HG03175 (cell line): ENCODE measurements at regions not wholly inside any gene's neighbourhood (a gene's known extent, or its start where the extent isn't known, plus 50 kb on each side); places are given as distances from the start of the nearest gene placed in this dataset.
"Not testable (repeated sequence)": the region's sequence is repeated elsewhere in the genome, so short reads cannot be mapped to it uniquely, and the experiment has no call there.

ENCODE experiments used
- ATAC-seq: cut with Tn5 transposase; IDR thresholded peaks from one replicate; pipeline ENCODE4 v1.9.1; 2021; ENCODE audit warnings: mild to moderate bottlenecking, moderate library complexity; ENCODE audit not compliant: unreplicated experiment

DNA sequence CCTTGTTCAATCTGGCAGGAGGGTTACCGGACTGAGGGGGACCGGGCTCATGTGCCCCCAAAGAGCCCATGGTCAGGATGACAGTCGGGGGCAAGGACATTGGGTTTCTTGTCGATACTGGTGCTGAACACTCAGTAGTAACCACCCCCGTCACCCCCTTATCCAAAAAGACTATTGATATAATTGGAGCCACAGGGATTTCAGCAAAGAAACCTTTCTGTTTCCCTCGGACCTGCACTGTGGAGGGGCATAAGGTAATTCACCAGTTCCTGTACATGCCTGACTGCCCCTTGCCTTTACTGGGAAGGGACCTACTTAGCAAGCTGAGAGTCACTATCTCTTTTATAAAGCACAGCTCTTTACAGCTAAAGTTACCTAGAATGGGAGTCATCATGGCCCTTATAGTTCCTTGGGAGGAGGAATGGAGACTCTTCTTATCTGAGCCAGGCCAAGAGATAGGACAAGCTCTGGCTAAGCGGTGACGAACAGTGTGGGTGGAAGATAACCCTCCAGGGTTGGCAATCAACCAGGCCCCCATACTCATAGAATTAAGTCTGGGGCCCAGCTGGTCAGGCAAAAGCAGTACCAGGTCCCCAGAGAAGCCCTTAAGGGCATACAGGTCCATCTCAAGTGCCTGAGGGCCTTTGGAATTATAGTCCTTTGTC, 603.7 kb downstream of the UQCRFS1 start:
- ATAC-seq, result no peak

DNA sequence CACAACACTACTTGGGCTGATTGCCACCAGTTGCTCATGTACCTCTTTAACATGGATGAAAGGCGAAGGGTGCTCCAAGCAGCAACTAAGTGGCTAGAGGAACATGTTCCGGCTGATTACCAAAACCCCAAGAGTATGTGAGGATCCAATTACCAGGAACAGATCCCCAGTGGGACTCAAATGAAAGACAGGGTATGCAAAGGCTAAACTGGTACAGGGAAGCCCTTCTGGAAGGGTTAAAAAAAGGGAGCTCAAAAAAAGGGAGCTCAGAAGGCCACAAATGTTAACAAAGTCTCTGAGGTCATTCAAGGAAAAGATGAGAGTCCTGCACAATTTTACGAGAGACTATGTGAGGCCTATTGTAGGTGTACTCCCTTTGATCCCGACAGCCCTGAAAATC, 604.7 kb downstream of the UQCRFS1 start:
- ATAC-seq, result no peak

DNA sequence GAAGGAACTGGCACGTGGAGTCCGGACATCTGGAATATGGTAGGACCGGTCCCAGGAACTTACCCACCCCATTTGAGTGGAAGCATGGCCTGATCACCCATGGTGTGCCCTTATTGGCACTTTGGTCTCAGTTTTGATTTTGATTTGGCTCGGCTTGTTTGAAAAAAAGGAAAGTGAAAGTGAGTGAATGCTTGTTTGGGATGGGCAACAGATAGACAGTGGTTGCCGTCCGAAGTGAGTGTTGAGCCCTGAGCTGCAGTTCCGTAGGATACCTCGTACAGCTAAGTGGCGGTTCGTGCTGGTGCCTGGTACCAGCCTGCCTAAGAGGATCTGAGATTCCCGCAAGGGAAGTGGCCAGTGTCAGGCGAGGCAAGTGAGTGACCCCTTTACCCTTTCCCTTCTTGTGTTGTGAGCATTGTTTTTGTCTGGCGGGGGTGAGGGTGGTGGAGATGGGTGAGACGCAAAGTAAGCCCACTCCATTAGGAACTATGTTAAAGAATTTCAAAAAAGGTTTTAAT, 605.8 kb downstream of the UQCRFS1 start:
- ATAC-seq, result no peak

DNA sequence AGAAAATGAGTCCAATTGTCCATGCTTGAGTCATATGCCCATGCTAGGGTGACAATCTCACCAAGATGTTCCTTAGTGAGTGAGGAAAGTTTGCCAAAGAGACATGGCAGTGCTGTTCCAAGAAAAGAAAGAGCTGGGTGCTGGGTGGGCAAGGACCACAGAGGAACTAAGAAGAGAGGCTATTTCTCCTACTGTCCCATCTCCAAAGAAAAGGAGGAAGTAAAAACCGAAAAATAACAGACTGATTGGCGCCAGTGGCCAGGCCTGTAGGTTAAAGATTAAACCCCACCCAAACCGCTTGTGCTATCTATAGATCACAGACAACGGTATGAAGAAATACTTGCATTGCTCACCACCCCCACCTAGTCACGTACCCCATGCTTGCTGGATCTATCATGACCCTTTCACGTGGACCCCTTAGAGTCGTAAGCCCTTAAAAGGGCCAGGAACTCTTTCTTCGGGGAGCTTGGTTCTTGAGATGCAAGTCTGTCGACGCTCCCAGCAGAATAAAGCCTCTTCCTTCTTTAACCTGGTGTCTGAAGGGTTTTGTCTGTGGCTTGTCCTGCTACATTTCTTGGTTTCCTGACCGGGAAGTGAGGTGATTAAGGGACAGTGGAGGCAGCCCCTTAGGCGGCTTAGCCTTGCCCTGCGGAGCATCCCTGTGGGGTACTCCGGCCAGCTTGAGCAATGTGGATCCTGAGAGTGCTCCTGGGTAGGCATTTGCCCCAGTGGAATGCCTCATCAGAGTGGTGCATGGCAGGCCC, 606.5 kb downstream of the UQCRFS1 start:
- no peak for ATAC-seq

DNA sequence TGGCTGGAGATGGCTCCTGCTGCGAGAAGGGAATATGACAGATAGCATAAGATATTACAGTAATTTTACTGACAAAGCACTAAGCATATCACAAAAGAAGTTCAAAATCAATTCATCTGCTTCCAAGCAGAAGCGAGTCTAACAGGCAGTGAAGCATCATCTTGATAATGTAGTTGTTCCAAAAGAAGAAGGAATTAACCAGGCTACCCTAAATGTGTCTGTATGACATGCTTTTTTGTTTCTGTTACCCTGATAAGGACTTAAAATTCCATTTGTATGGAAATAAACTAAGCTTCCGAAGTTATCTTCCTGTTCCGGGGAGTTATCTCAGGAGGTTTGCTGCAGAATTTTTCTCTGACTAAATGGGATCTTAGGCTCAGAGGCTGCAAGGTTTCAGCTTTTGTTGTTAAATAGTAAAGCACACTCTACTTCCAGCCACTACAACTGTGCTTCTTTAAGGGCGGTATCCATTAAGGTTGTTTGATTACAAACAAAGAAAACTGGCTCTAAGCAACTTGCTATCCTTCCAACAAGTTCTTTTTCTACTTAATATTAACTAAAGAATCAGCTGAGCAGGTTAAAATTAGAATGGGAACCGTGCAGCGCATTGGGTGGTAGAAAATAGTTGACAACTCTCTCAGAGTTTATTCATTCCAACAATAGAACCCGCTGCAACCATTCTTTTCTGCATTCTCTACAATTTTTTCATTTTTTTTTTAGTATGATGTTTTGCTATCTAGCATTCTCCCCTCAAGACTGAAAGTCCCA, 607.3 kb downstream of the UQCRFS1 start:
- no peak for ATAC-seq

DNA sequence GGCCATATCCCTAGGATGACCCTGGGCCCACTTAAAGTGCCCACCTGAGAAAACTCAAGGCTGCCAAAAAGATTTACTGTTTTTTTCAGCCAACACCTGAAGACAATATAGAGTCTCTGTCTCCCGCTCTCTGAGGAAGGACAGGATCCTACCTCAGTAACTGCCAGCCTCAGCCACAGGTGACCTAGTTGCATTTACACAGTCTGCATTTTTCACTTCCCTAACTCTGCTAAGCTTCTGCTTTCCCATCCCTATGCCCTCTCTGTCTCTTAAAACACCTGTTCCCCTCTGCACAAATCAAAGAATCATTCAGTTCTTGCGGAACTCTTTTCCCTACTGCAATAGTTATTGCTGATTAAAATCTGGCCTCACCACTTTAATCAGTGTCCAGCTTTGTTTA, 609.5 kb downstream of the UQCRFS1 start:
- ATAC-seq, result no peak

DNA sequence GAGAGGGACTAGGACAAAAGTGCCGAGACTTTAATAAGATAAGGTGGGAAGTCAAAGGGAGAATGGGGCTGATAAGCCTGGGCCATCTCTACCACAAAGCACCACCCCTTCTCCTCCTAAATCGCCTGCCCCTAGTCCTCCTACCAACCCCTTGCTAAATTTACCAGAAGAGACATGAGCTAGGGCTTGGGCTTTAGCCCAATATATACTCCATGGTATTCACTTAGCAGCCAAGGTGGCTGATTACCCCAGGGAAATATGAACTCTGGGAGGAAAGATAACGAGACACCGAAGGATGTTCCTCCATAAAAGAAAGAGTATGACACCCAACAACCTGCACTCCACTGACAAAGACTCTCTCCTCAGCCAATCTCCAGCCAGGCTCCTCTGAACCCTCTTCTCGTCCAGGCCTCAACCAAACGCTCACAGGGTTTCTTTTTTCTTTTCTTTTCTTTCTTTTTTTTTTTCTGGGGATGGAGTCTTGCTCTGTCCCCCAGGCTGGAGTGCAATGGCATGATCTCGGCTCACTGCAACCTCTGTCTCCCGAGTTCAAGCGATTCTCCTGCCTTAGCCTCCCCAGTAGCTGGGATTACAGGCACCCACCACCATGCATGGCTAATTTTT, 610.2 kb downstream of the UQCRFS1 start:
- no peak for ATAC-seq

DNA sequence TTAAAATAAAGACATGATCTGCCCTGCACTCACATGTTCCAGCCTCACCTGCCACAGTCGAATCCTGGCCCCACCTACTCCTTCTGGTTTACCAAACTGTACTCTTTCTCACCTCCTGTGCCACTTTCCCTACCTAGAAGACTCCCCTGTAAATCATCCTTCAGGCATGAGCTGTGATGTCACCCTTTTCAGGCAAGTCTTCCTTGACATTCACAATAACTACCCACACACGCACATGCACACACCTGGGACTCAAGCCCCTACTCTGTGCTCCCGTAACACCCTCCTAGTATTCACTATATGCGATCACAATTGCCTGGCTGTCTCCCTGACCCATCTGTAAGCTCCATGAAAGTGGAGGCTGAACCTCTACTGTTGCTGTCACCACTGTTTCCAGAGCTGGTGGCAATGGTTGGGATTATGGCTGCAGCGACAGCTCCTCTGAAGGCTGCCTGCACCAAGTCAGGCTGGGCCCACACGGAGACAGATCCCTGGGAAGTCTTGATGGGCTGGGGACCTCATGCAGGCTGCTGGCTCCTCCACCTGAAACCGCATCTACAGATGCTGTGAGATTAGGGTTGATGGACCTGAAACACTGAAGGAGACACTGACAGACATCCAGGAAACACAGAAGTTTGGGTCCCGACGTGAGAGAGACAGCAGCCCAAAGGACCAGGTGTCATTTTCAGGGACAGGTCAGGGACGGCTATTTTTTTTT, 611.1 kb downstream of the UQCRFS1 start:
- ATAC-seq, result no peak

DNA sequence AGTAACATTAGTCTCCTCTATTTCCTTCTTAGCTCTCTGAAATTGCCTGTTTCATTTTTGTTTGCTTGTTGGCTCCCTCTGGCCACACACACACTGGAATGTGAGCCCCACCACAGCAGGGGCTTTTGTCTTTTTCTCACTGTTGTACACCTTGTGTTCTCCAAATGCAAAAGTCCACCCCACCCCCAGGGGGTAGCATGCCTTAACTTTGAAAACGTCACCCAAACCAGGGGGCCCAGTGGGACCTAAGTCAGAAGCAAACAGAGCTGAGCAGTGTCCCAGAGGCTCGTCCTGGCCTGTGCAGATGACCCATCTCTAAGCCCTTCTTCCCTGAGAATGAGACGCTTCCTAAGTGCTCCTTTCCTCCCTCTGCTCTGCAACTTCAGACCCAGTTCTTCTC, 614.1 kb downstream of the UQCRFS1 start:
- ATAC-seq, result no peak

DNA sequence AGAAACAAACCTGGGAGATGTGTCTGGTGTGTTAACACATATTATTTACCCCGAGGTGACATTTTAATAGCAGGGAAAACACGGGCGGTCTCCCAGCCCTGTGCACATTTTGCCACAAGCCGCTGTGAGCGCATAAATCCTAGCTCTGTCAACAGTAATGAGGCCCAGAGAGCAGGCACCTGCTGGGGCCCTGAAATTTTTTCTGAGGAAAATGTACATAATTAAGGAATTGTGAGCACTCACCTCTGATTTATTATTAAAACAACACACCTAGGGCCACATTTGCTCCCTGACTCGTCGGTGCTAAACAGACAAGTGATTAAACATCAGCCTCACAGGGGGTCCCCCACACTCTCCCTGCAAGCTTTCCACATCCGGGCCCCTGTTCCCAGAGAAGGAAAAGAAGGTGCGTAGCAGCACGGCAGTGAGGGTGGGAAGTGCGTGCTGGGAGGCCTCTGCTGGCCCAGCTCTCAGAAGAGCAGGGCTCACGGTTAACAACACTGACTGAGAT, 616.3 kb downstream of the UQCRFS1 start:
- no peak for ATAC-seq

DNA sequence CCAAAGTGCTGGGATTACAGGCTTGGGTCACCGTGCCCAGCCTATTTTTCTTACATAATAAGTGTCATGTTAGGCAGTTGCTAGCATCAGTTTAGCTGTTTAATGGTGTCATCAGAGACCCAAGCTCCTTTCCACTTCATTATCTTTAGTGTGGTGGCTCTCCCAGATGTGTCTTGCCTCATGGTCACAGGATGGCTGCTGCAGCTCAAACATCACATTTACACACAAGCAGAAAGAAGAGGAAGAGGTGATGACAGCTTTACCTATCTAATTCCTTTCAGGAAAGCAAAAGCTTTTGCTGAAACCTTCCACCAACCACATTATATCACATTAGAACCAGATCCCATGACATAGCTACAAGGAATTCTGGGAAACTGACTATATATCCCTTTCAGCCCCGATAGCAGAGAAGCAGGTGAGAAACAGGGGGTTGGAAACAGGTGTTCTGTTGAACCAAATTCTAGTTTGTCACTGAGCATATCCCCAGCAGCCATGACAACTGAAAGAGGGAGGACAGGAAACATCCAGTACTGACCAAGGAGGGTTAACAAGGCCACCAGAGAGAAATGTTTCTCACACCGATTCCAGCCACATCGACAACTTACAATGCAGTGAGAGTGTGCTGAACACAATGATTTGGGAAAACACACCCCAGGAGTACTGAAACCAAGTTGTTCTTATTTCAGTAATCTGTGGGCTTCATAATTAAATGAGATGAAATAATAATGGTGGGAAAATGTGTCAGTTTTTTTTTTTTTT, 617.0 kb downstream of the UQCRFS1 start:
- no peak for ATAC-seq

DNA sequence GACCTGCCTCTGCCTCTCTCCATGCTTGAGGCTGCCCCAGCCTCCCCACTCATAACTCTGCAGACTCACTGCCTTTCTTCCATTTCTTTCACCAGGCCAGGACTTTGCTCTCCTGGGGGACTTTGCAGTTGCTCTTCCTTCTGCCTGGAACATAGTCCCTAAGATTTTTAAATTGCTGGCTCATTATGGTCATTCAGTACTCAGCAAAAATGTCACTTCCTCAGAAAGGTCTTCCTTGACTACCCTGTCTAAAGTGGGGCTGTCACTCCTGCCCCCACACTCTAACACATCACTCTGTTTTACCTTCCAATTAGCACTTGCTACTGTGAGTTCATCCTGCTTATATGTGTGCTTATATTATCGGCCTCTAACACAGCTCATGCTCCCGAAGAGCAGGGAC, 618.2 kb downstream of the UQCRFS1 start:
- ATAC-seq, result no peak

DNA sequence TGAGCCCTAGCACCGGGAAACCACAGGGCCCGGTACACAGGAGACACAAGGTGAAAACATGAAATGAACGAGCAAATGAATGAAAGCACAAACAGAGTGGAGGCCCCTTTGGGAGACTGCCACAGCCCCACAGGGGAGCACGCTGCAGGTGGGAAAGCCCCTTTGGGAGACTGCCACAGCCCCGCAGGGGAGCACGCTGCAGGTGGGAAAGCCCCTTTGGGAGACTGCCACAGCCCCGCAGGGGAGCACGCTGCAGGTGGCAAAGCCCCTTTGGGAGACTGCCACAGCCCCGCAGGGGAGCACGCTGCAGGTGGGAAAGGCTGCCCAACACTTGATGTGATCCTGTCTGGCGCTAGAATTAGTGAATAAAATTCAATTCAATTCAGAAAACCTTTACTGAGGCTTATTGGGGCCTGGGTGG, 623.0 kb downstream of the UQCRFS1 start:
- ATAC-seq, result not testable (repeated sequence)

DNA sequence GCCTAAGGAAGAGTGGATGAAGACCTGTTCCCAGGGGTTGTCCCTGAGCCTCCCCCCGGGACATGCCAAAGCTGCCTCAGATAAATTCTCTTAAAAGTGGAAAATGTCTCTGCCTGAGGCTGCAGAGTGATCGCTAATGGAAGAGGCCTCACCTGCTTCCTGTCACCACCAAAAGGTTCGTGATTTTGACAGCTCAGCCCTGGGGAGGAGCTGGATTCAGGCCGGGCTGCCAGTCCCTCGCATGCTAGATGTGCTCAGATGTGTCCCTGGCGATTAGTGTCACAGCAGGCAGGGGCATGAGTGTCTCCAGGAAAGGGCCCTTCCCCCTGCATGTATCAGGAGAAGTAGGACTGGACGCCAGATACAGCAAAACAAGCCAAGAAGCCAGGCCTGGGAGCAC, 626.5 kb downstream of the UQCRFS1 start:
- ATAC-seq, result no peak

DNA sequence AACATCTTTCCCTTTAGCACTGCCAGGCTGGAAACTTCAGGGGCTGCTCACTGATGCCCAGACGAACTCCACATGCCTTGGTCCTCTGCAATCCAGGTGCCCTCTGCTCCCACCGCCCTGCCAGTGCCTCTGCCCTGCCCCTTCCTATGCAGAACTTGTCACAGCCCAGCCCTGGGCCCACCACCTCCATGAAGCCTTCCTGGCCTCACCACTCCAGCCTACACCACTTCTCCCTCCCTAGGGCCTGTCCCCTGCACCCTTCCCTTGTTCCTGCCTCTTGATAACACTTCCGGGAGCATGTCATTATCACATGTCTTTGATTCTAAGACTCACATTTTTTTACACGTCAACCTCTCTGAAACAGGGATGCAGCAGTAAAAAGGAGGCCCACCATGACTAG, 627.2 kb downstream of the UQCRFS1 start:
- ATAC-seq, result no peak

DNA sequence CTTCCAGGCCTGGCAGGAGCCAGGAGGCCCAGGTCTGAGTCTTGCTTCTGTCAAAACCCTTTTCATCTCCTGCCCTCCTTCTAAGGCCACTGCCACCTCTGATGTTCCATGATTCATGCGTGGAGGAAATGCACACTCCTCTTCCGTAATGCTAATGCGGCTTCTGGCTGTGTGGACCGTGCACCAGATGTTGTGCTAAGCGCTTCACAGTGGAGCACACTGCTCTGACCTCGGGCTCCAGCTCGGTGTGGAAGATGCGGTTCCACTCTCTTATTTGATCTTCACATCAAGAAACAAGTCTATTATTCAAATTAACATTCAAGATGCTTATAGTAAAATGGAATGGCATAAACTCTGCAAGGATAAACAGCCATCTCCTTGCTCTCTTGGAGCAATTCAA, 629.2 kb downstream of the UQCRFS1 start:
- ATAC-seq, result no peak

DNA sequence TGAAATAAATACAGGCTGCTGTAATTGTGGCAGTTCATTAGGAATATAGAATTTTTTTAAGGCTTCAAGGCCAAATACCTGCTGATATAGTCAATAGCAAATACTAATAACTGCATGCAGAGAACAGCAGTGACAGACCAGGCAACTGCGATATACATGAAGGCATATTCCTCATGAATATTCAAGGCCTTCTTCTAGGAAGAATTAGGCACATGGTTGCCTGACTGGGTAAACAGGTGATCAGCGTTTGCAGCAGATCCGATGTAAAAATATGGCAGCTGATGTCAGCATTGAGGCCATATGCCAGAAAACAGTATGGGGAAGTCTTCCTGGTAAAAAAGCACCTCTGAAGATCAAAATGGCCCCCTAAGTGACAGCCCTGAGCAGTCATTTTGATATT, 629.7 kb downstream of the UQCRFS1 start:
- no peak for ATAC-seq

DNA sequence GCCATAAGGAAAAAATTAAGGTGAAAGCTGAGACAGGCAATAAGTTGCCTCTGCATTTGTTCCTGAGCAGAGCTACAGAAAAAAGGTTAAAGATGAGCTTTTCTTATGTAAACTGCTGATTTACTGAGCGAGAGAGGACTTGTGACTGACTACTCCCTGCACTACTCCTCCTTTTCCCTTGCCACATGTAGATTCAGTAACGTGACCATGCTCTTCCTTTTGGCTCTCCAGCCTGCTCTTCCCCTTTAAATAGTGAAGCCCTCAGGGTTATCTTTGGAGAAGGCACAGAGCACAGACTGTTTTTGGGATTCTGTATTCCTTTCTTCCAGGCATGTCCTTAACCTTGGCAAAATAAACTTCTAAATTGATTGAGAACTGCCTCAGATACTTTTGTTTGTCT, 630.2 kb downstream of the UQCRFS1 start:
- ATAC-seq, result no peak

DNA sequence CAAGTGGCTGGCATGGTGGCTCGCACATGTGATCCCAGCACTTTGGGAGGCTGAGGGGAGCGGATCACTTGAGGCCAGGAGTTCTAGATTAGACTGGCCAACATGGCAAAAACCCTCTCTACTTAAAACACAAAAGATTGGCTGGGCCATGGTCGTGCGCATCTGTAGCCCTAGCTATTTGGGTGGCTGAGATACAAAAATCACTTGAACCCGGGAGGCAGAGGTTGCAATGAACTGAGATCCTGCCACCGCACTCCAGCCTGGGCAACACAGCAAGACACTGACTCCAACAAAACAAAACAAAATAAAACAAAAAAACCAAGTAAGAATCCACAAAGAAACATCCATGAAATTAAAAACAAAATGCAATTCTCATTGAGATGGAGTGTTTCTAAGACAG, 630.6 kb downstream of the UQCRFS1 start:
- ATAC-seq, result no peak

DNA sequence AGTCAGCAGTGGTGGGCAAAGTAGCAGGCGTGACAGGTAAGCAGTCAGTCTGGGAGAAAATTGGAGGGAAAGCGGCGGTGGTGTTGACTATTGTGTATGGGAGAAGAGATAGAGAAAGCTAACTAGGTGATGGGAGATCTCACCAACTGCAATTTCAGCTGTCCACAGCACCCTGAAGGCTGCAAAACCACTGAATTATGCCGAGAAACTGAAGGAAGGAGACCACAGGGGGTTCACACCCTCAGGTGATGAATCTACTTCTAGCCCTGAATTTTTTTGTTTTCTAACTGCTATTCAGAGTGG, 631.5 kb downstream of the UQCRFS1 start:
- ATAC-seq, result no peak
